ENCODE measurements at regions not wholly inside any gene's neighbourhood (a gene's known extent, or its start where the extent isn't known, plus 50 kb on each side); places are given as distances from the start of the nearest gene placed in this dataset.

DNA sequence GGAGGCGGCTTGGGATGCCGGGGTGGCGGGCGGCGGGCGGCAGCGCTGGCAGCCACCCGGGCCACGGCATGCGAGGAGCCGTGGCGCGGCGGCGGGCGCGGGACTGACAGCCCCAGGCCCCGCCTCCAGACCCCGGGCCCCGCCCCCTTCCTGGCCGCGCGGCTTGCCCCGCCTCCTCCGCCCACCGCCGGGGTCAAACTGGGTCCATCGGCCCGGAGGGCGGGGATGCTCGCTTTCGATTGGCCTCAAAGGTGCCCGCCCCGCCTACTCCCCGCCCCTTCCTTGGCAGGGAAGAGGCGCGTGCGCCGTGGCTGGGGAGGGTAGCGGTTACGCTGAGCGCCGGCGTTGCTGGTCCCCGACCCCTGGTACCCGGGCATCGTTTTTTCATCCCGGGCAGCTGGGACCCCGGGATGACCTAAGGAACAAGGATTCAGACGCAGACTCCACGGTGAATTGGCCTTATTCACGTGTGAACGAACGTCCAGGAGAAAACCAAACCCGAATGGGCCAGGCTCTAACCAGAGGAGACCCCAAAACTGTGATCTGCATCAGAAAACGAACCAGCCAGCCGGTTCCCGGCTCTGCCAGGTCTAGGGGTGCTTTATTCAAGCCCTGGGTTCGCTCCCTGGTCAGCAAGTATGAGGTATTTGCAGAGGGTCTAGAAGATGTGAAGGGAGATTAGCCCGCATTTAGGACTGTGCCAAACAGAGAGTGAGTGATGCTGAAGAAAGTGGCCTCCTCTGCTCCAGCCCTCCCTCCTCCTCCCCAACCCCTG, 117.2 kb upstream of the GUCA2B start:
- Histone ChIP-seq H3K27ac (ENCODE audit: low read depth, low read length) (no peak overlapping the region), H3K4me3 (ENCODE audit: low read depth in 1 of 2, low read length in 2 of 2) (peak overlapping the region; percentile 75 to 80), H3K27me3 (ENCODE audit: control insufficient read depth in 1 of 2, insufficient read depth in 2 of 2, low read length in 2 of 2) (no peaks in the 10 kb centered on the region), H3K4me1 (ENCODE audit: control insufficient read depth in 1 of 2, insufficient read depth in 2 of 2, low read length in 2 of 2) (peaks cover 12 to 17% of the 10 kb centered on the region in 2 donors), H3K9ac (ENCODE audit: low read depth in 1 of 2, low read length in 2 of 2) (no peak overlapping the region), H3K36me3 (ENCODE audit: control insufficient read depth in 1 of 2, insufficient read depth in 2 of 2, low read length in 2 of 2) (no peaks in the 10 kb centered on the region), H3K9me3 (ENCODE audit: control insufficient read depth in 1 of 2, low read length in 2 of 2) (no peaks in the 10 kb centered on the region)

DNA sequence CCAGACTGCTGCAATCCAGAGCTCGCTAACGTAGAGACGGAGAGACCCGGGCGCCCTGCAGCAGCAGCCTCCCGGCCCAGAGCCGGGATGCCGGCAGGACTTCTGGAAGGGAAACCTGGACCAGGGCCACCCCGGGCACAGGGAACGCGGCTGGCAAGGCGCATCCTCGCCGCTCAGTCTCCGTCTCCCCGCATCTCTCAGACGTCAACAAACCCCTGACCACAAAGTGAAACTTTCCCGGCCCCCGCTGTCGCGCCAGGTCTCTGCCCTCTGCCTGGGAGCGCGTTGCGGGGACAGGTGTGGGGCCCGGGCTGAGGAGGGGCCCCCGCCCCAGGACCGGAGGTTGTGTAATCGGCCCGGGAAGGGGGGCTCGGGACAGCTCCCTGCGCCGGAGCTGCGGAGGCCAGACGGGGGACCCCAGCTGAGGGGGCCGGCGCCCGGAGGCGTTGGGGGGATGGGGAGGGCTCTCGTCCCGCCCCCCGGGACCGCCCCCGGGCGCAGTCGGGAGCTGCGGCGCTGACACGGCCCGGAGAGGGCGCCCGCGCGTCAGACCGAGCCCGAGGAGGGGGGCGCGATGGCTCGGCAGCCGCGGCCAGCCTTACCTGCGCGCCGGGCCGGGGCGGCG, 116.6 kb upstream of the HIVEP3 start:
- H3K9ac ChIP-seq (ENCODE audit: low read depth in 1 of 2, low read length in 2 of 2): peak overlapping the region; percentile 55 to 61
- H3K4me1 ChIP-seq (ENCODE audit: control insufficient read depth in 1 of 2, insufficient read depth in 2 of 2, low read length in 2 of 2): peaks cover 12 to 17% of the 10 kb centered on the region in 2 donors
- no peaks in the 10 kb centered on the region for H3K36me3 ChIP-seq (ENCODE audit: control insufficient read depth in 1 of 2, insufficient read depth in 2 of 2, low read length in 2 of 2)
- H3K27me3 ChIP-seq (ENCODE audit: control insufficient read depth in 1 of 2, insufficient read depth in 2 of 2, low read length in 2 of 2): no peaks in the 10 kb centered on the region
- peak overlapping the region; percentile 72 to 80 for H3K4me3 ChIP-seq (ENCODE audit: low read depth in 1 of 2, low read length in 2 of 2)
- no peaks in the 10 kb centered on the region for H3K9me3 ChIP-seq (ENCODE audit: control insufficient read depth in 1 of 2, low read length in 2 of 2)
- no peak overlapping the region for H3K27ac ChIP-seq (ENCODE audit: low read depth, low read length)

DNA sequence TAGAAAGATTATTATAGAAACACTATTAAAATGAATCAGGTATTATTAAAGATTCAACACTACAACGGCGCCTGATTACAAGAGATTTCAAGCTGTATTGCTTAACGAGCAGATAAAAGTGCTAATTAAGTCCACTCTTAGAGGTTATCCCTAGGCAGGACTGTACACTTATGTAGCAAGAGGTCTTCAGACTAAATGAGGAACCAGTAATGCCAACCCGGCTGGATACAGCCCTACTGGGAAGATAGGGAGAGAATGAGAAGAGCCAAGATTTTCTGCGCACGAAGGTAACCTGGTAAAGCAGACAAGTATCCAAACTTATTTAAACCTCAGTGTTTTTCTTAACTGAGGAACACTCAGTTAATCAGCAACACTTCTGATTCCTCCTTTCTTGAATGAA, 115.7 kb upstream of the HIVEP3 start:
- Histone ChIP-seq H3K27me3 (ENCODE audit: control insufficient read depth in 1 of 2, insufficient read depth in 2 of 2, low read length in 2 of 2) (no peaks in the 10 kb centered on the region), H3K27ac (ENCODE audit: low read depth, low read length) (no peak overlapping the region), H3K36me3 (ENCODE audit: control insufficient read depth in 1 of 2, insufficient read depth in 2 of 2, low read length in 2 of 2) (no peaks in the 10 kb centered on the region), H3K4me1 (ENCODE audit: control insufficient read depth in 1 of 2, insufficient read depth in 2 of 2, low read length in 2 of 2) (peaks cover 12 to 17% of the 10 kb centered on the region in 2 donors), H3K9ac (ENCODE audit: low read depth in 1 of 2, low read length in 2 of 2) (no peak overlapping the region), H3K9me3 (ENCODE audit: control insufficient read depth in 1 of 2, low read length in 2 of 2) (no peaks in the 10 kb centered on the region), H3K4me3 (ENCODE audit: low read depth in 1 of 2, low read length in 2 of 2) (peak overlapping the region in 1 of 2 donors; percentile 80)

DNA sequence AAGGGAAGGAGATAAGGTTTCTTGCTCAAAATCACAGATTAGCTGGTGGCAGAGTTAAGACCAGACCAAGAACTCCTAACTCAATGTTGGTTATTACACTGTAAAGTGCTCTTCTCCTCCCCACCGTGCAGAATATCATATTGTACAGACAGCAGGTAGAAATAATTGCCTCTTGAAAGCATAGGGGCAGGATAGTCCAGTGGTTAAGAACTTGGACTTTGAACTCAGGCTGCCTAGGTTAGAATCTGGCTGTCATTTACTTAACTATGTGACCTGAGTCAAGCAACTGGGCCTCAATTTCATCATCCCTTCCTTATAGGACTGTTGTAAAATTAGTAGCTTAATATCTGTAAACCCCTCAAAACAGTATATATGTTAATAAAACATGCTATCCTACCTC, 114.9 kb upstream of the HIVEP3 start:
- Histone ChIP-seq H3K9ac (ENCODE audit: low read depth in 1 of 2, low read length in 2 of 2) (no peak overlapping the region), H3K4me3 (ENCODE audit: low read depth in 1 of 2, low read length in 2 of 2) (no peak overlapping the region), H3K4me1 (ENCODE audit: control insufficient read depth in 1 of 2, insufficient read depth in 2 of 2, low read length in 2 of 2) (peaks cover 12 to 17% of the 10 kb centered on the region in 2 donors), H3K36me3 (ENCODE audit: control insufficient read depth in 1 of 2, insufficient read depth in 2 of 2, low read length in 2 of 2) (no peaks in the 10 kb centered on the region), H3K27me3 (ENCODE audit: control insufficient read depth in 1 of 2, insufficient read depth in 2 of 2, low read length in 2 of 2) (no peaks in the 10 kb centered on the region), H3K9me3 (ENCODE audit: control insufficient read depth in 1 of 2, low read length in 2 of 2) (no peaks in the 10 kb centered on the region), H3K27ac (ENCODE audit: low read depth, low read length) (no peak overlapping the region)

DNA sequence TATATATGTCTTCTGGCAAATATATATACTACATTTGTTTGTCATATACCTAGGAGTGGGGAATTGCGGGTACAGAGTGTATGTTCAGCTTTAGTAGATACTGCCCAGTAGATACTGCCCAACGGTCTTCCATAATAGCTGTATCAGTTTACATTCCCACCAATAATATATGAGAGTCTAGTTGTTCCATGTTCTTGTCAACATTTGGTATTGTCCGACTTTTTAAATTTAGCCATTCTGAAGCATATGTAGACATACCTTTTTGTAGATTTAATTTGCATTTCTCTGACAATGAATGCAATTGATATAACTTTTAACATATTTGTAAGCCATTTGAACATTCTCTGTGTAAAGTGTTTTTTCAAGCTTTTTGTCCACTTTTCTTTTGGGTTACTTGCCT, 99.0 kb upstream of the HIVEP3 start:
- Histone ChIP-seq H3K27ac (ENCODE audit: low read depth, low read length) (no peak overlapping the region), H3K9ac (ENCODE audit: low read depth in 1 of 2, low read length in 2 of 2) (no peak overlapping the region), H3K36me3 (ENCODE audit: control insufficient read depth in 1 of 2, insufficient read depth in 2 of 2, low read length in 2 of 2) (no peaks in the 10 kb centered on the region), H3K4me1 (ENCODE audit: control insufficient read depth in 1 of 2, insufficient read depth in 2 of 2, low read length in 2 of 2) (peaks cover 0 to 4% of the 10 kb centered on the region in 2 donors), H3K4me3 (ENCODE audit: low read depth in 1 of 2, low read length in 2 of 2) (no peak overlapping the region), H3K9me3 (ENCODE audit: control insufficient read depth in 1 of 2, low read length in 2 of 2) (no peaks in the 10 kb centered on the region), H3K27me3 (ENCODE audit: control insufficient read depth in 1 of 2, insufficient read depth in 2 of 2, low read length in 2 of 2) (peaks cover 0 to 6% of the 10 kb centered on the region in 2 donors)

DNA sequence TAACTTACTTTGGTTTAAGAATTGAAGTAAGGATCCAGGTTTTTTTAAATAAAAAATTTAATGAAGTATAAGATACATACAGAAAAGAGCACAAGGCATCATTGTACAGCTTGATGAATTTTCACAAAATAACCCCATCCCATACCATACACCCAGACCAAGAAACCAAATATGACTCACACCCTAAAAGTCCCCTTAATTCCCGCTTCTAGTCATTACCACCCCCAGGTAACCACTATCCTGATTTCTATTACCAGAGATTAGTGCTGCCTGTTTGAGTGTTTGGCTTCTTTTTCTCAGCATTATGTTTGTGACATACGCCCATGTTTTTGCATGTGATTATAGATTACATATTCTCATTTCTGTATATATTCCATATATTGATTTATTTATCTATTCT, 98.5 kb upstream of the HIVEP3 start:
- no peaks in the 10 kb centered on the region for H3K36me3 ChIP-seq (ENCODE audit: control insufficient read depth in 1 of 2, insufficient read depth in 2 of 2, low read length in 2 of 2)
- H3K9me3 ChIP-seq (ENCODE audit: control insufficient read depth in 1 of 2, low read length in 2 of 2): no peaks in the 10 kb centered on the region
- H3K4me3 ChIP-seq (ENCODE audit: low read depth in 1 of 2, low read length in 2 of 2): no peak overlapping the region
- no peak overlapping the region for H3K9ac ChIP-seq (ENCODE audit: low read depth in 1 of 2, low read length in 2 of 2)
- no peak overlapping the region for H3K27ac ChIP-seq (ENCODE audit: low read depth, low read length)
- H3K27me3 ChIP-seq (ENCODE audit: control insufficient read depth in 1 of 2, insufficient read depth in 2 of 2, low read length in 2 of 2): peaks cover 0 to 6% of the 10 kb centered on the region in 2 donors
- peaks cover 0 to 5% of the 10 kb centered on the region in 2 donors for H3K4me1 ChIP-seq (ENCODE audit: control insufficient read depth in 1 of 2, insufficient read depth in 2 of 2, low read length in 2 of 2)

DNA sequence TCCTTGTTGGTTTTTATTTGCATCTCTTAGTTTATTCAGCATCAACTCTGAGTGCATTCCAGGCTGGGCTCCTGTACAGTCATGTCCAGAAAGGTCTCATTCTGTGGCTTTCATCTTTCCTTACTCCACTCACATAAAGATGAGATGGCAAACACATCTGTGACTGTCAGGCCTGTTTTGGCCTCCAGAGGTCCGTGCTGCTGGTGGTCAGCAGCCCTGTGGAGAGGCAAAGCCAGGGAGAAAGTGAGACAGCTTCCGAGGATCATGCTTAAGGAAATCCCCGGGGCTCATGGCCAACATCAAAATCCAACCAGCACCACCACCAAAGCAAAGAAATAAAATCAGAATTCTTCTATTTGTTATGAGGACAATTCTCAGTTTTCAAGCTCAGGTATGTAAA, 96.1 kb upstream of the HIVEP3 start:
- H3K36me3 ChIP-seq (ENCODE audit: control insufficient read depth in 1 of 2, insufficient read depth in 2 of 2, low read length in 2 of 2): no peaks in the 10 kb centered on the region
- H3K9ac ChIP-seq (ENCODE audit: low read depth in 1 of 2, low read length in 2 of 2): no peak overlapping the region
- no peak overlapping the region for H3K4me3 ChIP-seq (ENCODE audit: low read depth in 1 of 2, low read length in 2 of 2)
- no peaks in the 10 kb centered on the region for H3K9me3 ChIP-seq (ENCODE audit: control insufficient read depth in 1 of 2, low read length in 2 of 2)
- peaks cover 0 to 6% of the 10 kb centered on the region in 2 donors for H3K27me3 ChIP-seq (ENCODE audit: control insufficient read depth in 1 of 2, insufficient read depth in 2 of 2, low read length in 2 of 2)
- H3K27ac ChIP-seq (ENCODE audit: low read depth, low read length): no peak overlapping the region
- H3K4me1 ChIP-seq (ENCODE audit: control insufficient read depth in 1 of 2, insufficient read depth in 2 of 2, low read length in 2 of 2): peaks cover 0 to 5% of the 10 kb centered on the region in 2 donors

DNA sequence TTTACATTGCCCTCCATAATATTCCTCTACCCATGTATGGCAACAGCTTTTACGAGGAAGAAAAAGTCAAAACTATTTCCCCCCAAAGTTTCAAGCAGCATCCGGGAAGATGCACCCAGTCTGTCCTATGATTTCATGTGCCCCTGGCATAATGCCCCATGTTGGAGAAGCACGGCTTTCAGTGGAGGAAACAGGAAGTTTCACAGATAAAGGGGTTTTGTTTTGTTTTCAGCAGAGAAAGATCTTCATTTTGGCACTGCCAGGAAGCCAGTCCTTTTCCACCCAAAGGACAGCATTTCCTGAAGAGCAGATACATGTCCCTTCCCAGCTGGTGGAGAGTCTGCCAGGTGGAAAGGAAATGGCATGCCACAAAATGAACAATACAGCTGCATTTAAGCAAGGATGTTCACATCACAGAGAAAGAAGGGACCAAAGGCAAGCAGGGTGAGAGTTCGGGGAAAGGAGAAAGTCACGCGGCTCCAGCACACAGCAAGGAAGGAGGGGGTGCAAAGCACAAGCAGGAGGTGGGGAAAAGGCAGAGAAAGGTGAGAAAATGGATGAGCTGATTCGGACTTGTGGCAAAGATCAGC, 95.3 kb upstream of the HIVEP3 start:
- Histone ChIP-seq H3K9me3 (ENCODE audit: control insufficient read depth in 1 of 2, low read length in 2 of 2) (no peaks in the 10 kb centered on the region), H3K9ac (ENCODE audit: low read depth in 1 of 2, low read length in 2 of 2) (no peak overlapping the region), H3K27ac (ENCODE audit: low read depth, low read length) (no peak overlapping the region), H3K27me3 (ENCODE audit: control insufficient read depth in 1 of 2, insufficient read depth in 2 of 2, low read length in 2 of 2) (peaks cover 0 to 6% of the 10 kb centered on the region in 2 donors), H3K4me3 (ENCODE audit: low read depth in 1 of 2, low read length in 2 of 2) (no peak overlapping the region), H3K36me3 (ENCODE audit: control insufficient read depth in 1 of 2, insufficient read depth in 2 of 2, low read length in 2 of 2) (no peaks in the 10 kb centered on the region), H3K4me1 (ENCODE audit: control insufficient read depth in 1 of 2, insufficient read depth in 2 of 2, low read length in 2 of 2) (peaks cover 0 to 5% of the 10 kb centered on the region in 2 donors)

DNA sequence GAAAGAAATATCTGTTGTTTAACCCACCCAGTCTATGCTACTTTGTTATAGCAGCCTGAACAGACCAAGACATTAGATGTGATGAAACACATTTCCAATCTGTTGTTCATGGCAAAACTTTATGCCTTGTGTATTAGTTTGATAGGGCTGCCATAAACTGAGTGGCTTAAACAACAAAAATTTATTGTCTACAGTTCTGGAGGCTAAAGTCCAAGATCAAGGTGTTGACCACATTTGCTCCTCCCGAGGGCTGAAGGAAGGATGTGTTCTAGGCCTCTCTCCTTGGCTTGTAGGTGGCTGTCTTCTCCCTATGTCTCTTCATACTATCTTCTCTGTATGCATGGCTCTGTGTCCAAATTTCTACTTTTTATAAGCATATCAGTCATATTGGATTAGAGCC, 94.1 kb upstream of the HIVEP3 start:
- Histone ChIP-seq H3K4me1 (ENCODE audit: control insufficient read depth in 1 of 2, insufficient read depth in 2 of 2, low read length in 2 of 2) (peaks cover 0 to 5% of the 10 kb centered on the region in 2 donors), H3K36me3 (ENCODE audit: control insufficient read depth in 1 of 2, insufficient read depth in 2 of 2, low read length in 2 of 2) (no peaks in the 10 kb centered on the region), H3K4me3 (ENCODE audit: low read depth in 1 of 2, low read length in 2 of 2) (no peak overlapping the region), H3K9me3 (ENCODE audit: control insufficient read depth in 1 of 2, low read length in 2 of 2) (no peaks in the 10 kb centered on the region), H3K27me3 (ENCODE audit: control insufficient read depth in 1 of 2, insufficient read depth in 2 of 2, low read length in 2 of 2) (no peaks in the 10 kb centered on the region), H3K27ac (ENCODE audit: low read depth, low read length) (no peak overlapping the region), H3K9ac (ENCODE audit: low read depth in 1 of 2, low read length in 2 of 2) (no peak overlapping the region)

DNA sequence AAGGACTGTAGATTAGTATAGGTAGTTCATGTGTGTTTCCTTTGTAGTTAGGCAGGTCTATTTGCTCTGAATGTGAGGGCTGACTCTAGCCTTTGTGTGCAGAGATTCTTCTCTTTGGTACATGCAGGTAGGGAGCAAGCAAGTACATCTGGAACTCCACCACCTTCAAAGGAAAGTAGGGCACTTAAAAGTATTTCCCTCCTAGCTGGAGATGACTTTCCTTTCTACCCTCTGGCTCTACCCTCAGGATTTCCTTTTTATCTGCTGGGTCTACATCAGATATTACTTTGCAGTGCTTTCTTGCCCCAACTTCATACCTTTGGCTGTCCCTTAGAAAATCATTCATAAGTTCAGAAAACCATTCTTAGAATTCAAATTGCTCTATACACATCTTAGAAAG, 91.7 kb upstream of the HIVEP3 start:
- Histone ChIP-seq H3K4me3 (ENCODE audit: low read depth in 1 of 2, low read length in 2 of 2) (no peak overlapping the region), H3K27ac (ENCODE audit: low read depth, low read length) (no peak overlapping the region), H3K9ac (ENCODE audit: low read depth in 1 of 2, low read length in 2 of 2) (no peak overlapping the region), H3K9me3 (ENCODE audit: control insufficient read depth in 1 of 2, low read length in 2 of 2) (no peaks in the 10 kb centered on the region), H3K4me1 (ENCODE audit: control insufficient read depth in 1 of 2, insufficient read depth in 2 of 2, low read length in 2 of 2) (peaks cover 0 to 5% of the 10 kb centered on the region in 2 donors), H3K27me3 (ENCODE audit: control insufficient read depth in 1 of 2, insufficient read depth in 2 of 2, low read length in 2 of 2) (no peaks in the 10 kb centered on the region), H3K36me3 (ENCODE audit: control insufficient read depth in 1 of 2, insufficient read depth in 2 of 2, low read length in 2 of 2) (no peaks in the 10 kb centered on the region)

Measured in duodenal mucosa (tissue), 2 donors.